HL-60 (cell line): ENCODE measurements at regions not wholly inside any gene's neighbourhood (a gene's known extent, or its start where the extent isn't known, plus 50 kb on each side); places are given as distances from the start of the nearest gene placed in this dataset.

Experiments
- DNase-seq, 2 experiments: peaks; one replicate each; pipeline ENCODE4 v3.0.0-alpha.2; 2010 to 2020; ENCODE audit warnings: low read depth in 1 of 2, low spot score in 1 of 2
- H3K27ac ChIP-seq: fragments of 250-450 bp; sonication (Bioruptor Pico); replicated peaks from 2 replicates; pipeline ENCODE4 v1.5.1; 2020; ENCODE audit warnings: mild to moderate bottlenecking, moderate library complexity
- H3K27me3 ChIP-seq: fragments of 250-450 bp; sonication (Bioruptor Pico); 2 replicates; pipeline ENCODE4 v1.5.1; 2021; ENCODE audit warnings: mild to moderate bottlenecking, moderate library complexity; ENCODE audit not compliant: insufficient read depth, poor library complexity, severe bottlenecking
- H3K4me3 ChIP-seq: replicated peaks from 2 replicates; pipeline ENCODE4 v1.5.1; 2011; ENCODE audit warnings: mild to moderate bottlenecking, control low read depth, low read length; ENCODE audit not compliant: insufficient read depth
- GABPA ChIP-seq: IDR thresholded peaks from 2 replicates; pipeline ENCODE4 v1.6.1; 2012; ENCODE audit warnings: low read depth
- POLR2AphosphoS5 ChIP-seq: IDR thresholded peaks from 2 replicates; pipeline ENCODE4 v1.6.1; 2012; ENCODE audit warnings: low read depth
- SPI1 ChIP-seq: IDR thresholded peaks from 2 replicates; pipeline ENCODE4 v1.6.1; 2012; ENCODE audit warnings: low read depth, mild to moderate bottlenecking, borderline replicate concordance
- TF ChIP-seq, protein P1 (sequence below): IDR thresholded peaks from 2 replicates; pipeline ENCODE4 v1.6.1; 2012; ENCODE audit warnings: low read depth; ENCODE audit not compliant: insufficient replicate concordance
- TF ChIP-seq, protein P2 (sequence below): IDR thresholded peaks from one replicate; pipeline ENCODE4 v1.5.1; 2011; ENCODE audit warnings: low read length, control low read depth, inconsistent platforms; ENCODE audit not compliant: insufficient read depth

DNA sequence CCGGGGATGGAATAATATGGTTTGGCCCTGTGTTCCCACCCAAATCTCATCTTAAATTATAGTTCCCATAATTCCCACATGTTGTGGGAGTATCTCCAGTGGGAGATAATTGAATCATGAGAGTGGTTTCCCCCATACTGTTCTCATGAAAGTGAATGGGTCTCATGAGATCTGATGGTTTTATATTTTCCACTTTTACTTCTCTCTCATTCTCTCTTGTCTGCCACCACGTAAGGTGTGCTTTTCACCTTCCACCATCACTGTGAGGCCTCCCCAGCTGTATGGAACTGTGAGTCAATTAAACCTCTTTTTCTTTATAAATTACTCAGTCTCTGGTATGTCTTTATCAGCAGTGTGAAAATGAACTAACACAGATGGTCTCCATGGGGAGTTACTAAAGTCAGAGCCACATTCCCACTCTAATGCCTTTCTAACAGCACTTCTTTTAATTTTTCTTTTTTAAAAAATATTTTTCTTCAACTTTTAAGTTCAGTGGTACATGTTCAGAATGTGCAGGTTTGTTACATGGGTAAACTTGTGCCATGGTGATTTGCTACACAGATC lies 306.6 kb downstream of the DTHD1 start:
- Histone ChIP-seq H3K4me3 (no peak overlapping the region), H3K27me3 (no peaks in the 10 kb centered on the region), H3K27ac (no peak overlapping the region)
- TF ChIP-seq POLR2AphosphoS5 = no peak
- TF ChIP-seq SPI1 = no peak
- TF ChIP-seq, protein P1, sequence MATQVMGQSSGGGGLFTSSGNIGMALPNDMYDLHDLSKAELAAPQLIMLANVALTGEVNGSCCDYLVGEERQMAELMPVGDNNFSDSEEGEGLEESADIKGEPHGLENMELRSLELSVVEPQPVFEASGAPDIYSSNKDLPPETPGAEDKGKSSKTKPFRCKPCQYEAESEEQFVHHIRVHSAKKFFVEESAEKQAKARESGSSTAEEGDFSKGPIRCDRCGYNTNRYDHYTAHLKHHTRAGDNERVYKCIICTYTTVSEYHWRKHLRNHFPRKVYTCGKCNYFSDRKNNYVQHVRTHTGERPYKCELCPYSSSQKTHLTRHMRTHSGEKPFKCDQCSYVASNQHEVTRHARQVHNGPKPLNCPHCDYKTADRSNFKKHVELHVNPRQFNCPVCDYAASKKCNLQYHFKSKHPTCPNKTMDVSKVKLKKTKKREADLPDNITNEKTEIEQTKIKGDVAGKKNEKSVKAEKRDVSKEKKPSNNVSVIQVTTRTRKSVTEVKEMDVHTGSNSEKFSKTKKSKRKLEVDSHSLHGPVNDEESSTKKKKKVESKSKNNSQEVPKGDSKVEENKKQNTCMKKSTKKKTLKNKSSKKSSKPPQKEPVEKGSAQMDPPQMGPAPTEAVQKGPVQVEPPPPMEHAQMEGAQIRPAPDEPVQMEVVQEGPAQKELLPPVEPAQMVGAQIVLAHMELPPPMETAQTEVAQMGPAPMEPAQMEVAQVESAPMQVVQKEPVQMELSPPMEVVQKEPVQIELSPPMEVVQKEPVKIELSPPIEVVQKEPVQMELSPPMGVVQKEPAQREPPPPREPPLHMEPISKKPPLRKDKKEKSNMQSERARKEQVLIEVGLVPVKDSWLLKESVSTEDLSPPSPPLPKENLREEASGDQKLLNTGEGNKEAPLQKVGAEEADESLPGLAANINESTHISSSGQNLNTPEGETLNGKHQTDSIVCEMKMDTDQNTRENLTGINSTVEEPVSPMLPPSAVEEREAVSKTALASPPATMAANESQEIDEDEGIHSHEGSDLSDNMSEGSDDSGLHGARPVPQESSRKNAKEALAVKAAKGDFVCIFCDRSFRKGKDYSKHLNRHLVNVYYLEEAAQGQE = no peak
- TF ChIP-seq, protein P2, sequence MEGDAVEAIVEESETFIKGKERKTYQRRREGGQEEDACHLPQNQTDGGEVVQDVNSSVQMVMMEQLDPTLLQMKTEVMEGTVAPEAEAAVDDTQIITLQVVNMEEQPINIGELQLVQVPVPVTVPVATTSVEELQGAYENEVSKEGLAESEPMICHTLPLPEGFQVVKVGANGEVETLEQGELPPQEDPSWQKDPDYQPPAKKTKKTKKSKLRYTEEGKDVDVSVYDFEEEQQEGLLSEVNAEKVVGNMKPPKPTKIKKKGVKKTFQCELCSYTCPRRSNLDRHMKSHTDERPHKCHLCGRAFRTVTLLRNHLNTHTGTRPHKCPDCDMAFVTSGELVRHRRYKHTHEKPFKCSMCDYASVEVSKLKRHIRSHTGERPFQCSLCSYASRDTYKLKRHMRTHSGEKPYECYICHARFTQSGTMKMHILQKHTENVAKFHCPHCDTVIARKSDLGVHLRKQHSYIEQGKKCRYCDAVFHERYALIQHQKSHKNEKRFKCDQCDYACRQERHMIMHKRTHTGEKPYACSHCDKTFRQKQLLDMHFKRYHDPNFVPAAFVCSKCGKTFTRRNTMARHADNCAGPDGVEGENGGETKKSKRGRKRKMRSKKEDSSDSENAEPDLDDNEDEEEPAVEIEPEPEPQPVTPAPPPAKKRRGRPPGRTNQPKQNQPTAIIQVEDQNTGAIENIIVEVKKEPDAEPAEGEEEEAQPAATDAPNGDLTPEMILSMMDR = no peak
- no peak for TF ChIP-seq GABPA
- no peak for DNase-seq

- no peak for DNase-seq
- TF ChIP-seq SPI1 (no peak), POLR2AphosphoS5 (no peak), GABPA (no peak)
- TF ChIP-seq, protein P2 = no peak
- TF ChIP-seq, protein P1 = no peak
- Histone ChIP-seq H3K27me3 (no peaks in the 10 kb centered on the region), H3K4me3 (no peak overlapping the region), H3K27ac (no peak overlapping the region)
These were observed 308.9 kb downstream of the DTHD1 start for GRCh38 chr4:36590343-36590742.

DNA sequence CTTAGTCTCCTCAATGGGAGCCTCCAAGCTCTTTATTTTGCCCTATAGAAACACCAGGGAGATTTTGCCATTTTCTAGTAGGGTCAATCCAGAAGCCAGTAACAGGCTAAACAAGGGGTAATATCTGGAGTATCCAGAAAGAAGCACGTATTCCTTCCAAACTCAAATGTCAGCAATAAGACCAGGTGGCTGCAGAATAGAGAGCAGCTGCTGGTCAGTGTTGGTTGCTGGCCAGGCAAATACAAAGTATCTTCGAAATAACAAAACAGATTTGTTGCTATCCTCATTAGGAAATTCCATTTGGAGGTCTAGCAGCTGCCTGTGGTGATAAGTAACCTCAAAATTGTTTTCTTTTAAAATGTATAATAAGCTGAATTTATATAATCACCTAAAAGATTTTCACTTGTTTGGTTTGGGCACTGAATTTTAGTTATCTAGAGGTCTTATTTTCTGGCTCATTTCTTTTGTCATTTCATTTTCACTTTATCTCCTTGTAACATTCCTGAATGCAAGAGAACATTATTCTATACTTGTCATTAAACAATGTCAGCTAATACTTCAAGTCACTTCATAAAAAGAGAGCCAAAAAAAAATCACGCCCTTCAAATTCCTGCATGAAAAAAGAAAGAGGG lies 320.6 kb downstream of the DTHD1 start:
- no peak overlapping the region for H3K4me3 ChIP-seq
- H3K27ac ChIP-seq = no peak overlapping the region
- TF ChIP-seq, protein P1 = no peak
- TF ChIP-seq, protein P2 = no peak
- TF ChIP-seq SPI1 (no peak), POLR2AphosphoS5 (no peak), GABPA (no peak)
- no peaks in the 10 kb centered on the region for H3K27me3 ChIP-seq
- no peak for DNase-seq
